Stimulated activated memory B cell treated with anti-CD40 and anti-IgM and Interleukin-4, amounts not matched to agents 10 μg/mL and 1 μg/mL and 100 μg/mL, for 72 hours (primary cell): ENCODE measurements at regions not wholly inside any gene's neighbourhood (a gene's known extent, or its start where the extent isn't known, plus 50 kb on each side); places are given as distances from the start of the nearest gene placed in this dataset.
A peak's percentile ranks its signal among the peaks of the same experiment; 100 is the strongest.

Experiments
- ATAC-seq: fragments of 150-1000 bp; cut with Tn5 transposase; 2 replicates; pipeline ENCODE4 v1.10.0; 2021
- H3K27ac Mint-ChIP-seq: one replicate; pipeline ENCODE4 v1.8.0; 2022; ENCODE audit warnings: mild to moderate bottlenecking, mixed read lengths
- H3K27me3 Mint-ChIP-seq: one replicate; pipeline ENCODE4 v1.8.0; 2022; ENCODE audit warnings: mixed read lengths
- H3K36me3 Mint-ChIP-seq: one replicate; pipeline ENCODE4 v1.8.0; 2022; ENCODE audit warnings: mixed read lengths
- H3K4me1 Mint-ChIP-seq: one replicate; pipeline ENCODE4 v1.8.0; 2022; ENCODE audit warnings: mixed read lengths
- H3K4me3 Mint-ChIP-seq: one replicate; pipeline ENCODE4 v1.8.0; 2022; ENCODE audit warnings: mild to moderate bottlenecking, moderate library complexity, mixed read lengths
- H3K9me3 Mint-ChIP-seq: one replicate; pipeline ENCODE4 v1.8.0; 2022; ENCODE audit warnings: mixed read lengths

- no peaks in the 10 kb centered on the region for H3K27me3 Mint-ChIP-seq
- no peaks in the 10 kb centered on the region for H3K36me3 Mint-ChIP-seq
- H3K9me3 Mint-ChIP-seq, result peaks cover 8% of the 10 kb centered on the region
- no peak overlapping the region for H3K4me3 Mint-ChIP-seq
- H3K4me1 Mint-ChIP-seq, result no peaks in the 10 kb centered on the region
- no peak for ATAC-seq
- H3K27ac Mint-ChIP-seq, result no peak overlapping the region
Observed at GRCh38 chr10:125294109-125294508, 133.7 kb upstream of the CTBP2 start.

GRCh38 chr10:125291836-125292235 is 131.5 kb upstream of the CTBP2 start:
- Mint-ChIP-seq H3K27ac (no peak overlapping the region), H3K27me3 (peaks cover 4% of the 10 kb centered on the region), H3K9me3 (peaks cover 17% of the 10 kb centered on the region), H3K4me3 (no peak overlapping the region), H3K36me3 (no peaks in the 10 kb centered on the region), H3K4me1 (no peaks in the 10 kb centered on the region)
- ATAC-seq, result no peak

- no peak overlapping the region for H3K27ac Mint-ChIP-seq
- H3K27me3 Mint-ChIP-seq, result peaks cover 9% of the 10 kb centered on the region
- no peaks in the 10 kb centered on the region for H3K4me1 Mint-ChIP-seq
- no peaks in the 10 kb centered on the region for H3K36me3 Mint-ChIP-seq
- H3K9me3 Mint-ChIP-seq, result peaks cover 11% of the 10 kb centered on the region
- no peak overlapping the region for H3K4me3 Mint-ChIP-seq
- ATAC-seq, result no peak
Observed at GRCh38 chr10:125289461-125289860, 129.1 kb upstream of the CTBP2 start.

- ATAC-seq, result no peak
- Mint-ChIP-seq H3K4me1 (no peaks in the 10 kb centered on the region), H3K4me3 (no peak overlapping the region), H3K27ac (no peak overlapping the region), H3K27me3 (peaks cover 40% of the 10 kb centered on the region), H3K36me3 (no peaks in the 10 kb centered on the region), H3K9me3 (peaks cover 11% of the 10 kb centered on the region)
Observed at GRCh38 chr10:125284875-125285597, 124.7 kb upstream of the CTBP2 start.

- Mint-ChIP-seq H3K4me1 (no peaks in the 10 kb centered on the region), H3K36me3 (no peaks in the 10 kb centered on the region), H3K9me3 (peaks cover 11% of the 10 kb centered on the region), H3K27ac (no peak overlapping the region), H3K4me3 (no peak overlapping the region), H3K27me3 (peaks cover 40% of the 10 kb centered on the region)
- no peak for ATAC-seq
Observed at GRCh38 chr10:125283836-125284614, 123.7 kb upstream of the CTBP2 start.

- no peak for ATAC-seq
- peaks cover 9% of the 10 kb centered on the region for H3K9me3 Mint-ChIP-seq
- H3K27me3 Mint-ChIP-seq, result peaks cover 40% of the 10 kb centered on the region
- no peak overlapping the region for H3K27ac Mint-ChIP-seq
- H3K36me3 Mint-ChIP-seq, result no peaks in the 10 kb centered on the region
- no peaks in the 10 kb centered on the region for H3K4me1 Mint-ChIP-seq
- no peak overlapping the region for H3K4me3 Mint-ChIP-seq
Observed at GRCh38 chr10:125283191-125283835, 123.0 kb upstream of the CTBP2 start.

- Mint-ChIP-seq H3K36me3 (no peaks in the 10 kb centered on the region), H3K4me3 (no peak overlapping the region), H3K4me1 (no peaks in the 10 kb centered on the region), H3K9me3 (peaks cover 4% of the 10 kb centered on the region), H3K27ac (no peak overlapping the region), H3K27me3 (peaks cover 31% of the 10 kb centered on the region)
- ATAC-seq, result no peak
Observed at GRCh38 chr10:125281091-125281490, 120.7 kb upstream of the CTBP2 start.

GRCh38 chr10:125276133-125276532 is 115.8 kb upstream of the CTBP2 start:
- no peaks in the 10 kb centered on the region for H3K4me1 Mint-ChIP-seq
- no peak overlapping the region for H3K4me3 Mint-ChIP-seq
- no peak overlapping the region for H3K27ac Mint-ChIP-seq
- peaks cover 4% of the 10 kb centered on the region for H3K27me3 Mint-ChIP-seq
- H3K9me3 Mint-ChIP-seq, result peaks cover 3% of the 10 kb centered on the region
- no peak for ATAC-seq
- no peaks in the 10 kb centered on the region for H3K36me3 Mint-ChIP-seq

GRCh38 chr10:125274961-125275360 is 114.6 kb upstream of the CTBP2 start:
- H3K9me3 Mint-ChIP-seq, result peaks cover 6% of the 10 kb centered on the region
- no peaks in the 10 kb centered on the region for H3K36me3 Mint-ChIP-seq
- H3K27me3 Mint-ChIP-seq, result no peaks in the 10 kb centered on the region
- ATAC-seq, result no peak
- H3K4me3 Mint-ChIP-seq, result no peak overlapping the region
- no peak overlapping the region for H3K27ac Mint-ChIP-seq
- H3K4me1 Mint-ChIP-seq, result no peaks in the 10 kb centered on the region

GRCh38 chr10:125273023-125273422 is 112.7 kb upstream of the CTBP2 start:
- Mint-ChIP-seq H3K27ac (no peak overlapping the region), H3K36me3 (no peaks in the 10 kb centered on the region)

GRCh38 chr10:125269716-125270115 is 109.4 kb upstream of the CTBP2 start:
- Mint-ChIP-seq H3K9me3 (peaks cover 3% of the 10 kb centered on the region), H3K27me3 (peaks cover 9% of the 10 kb centered on the region), H3K4me1 (no peaks in the 10 kb centered on the region), H3K36me3 (no peaks in the 10 kb centered on the region), H3K4me3 (no peak overlapping the region), H3K27ac (no peak overlapping the region)
- ATAC-seq, result no peak

More at GRCh38 chr10:125273023-125273422, 112.7 kb upstream of the CTBP2 start:
- Mint-ChIP-seq H3K9me3 (peaks cover 6% of the 10 kb centered on the region), H3K27me3 (no peaks in the 10 kb centered on the region), H3K4me1 (no peaks in the 10 kb centered on the region), H3K4me3 (no peak overlapping the region)
- ATAC-seq, result no peak

- no peak overlapping the region for H3K4me3 Mint-ChIP-seq
- H3K36me3 Mint-ChIP-seq, result no peaks in the 10 kb centered on the region
- no peak for ATAC-seq
- H3K4me1 Mint-ChIP-seq, result no peaks in the 10 kb centered on the region
- H3K27me3 Mint-ChIP-seq, result peaks cover 13% of the 10 kb centered on the region
- peaks cover 3% of the 10 kb centered on the region for H3K9me3 Mint-ChIP-seq
- H3K27ac Mint-ChIP-seq, result no peak overlapping the region
Observed at GRCh38 chr10:125266966-125267365, 106.6 kb upstream of the CTBP2 start.

- H3K27ac Mint-ChIP-seq, result no peak overlapping the region
- no peak for ATAC-seq
- H3K27me3 Mint-ChIP-seq, result peaks cover 13% of the 10 kb centered on the region
- no peak overlapping the region for H3K4me3 Mint-ChIP-seq
- H3K36me3 Mint-ChIP-seq, result no peaks in the 10 kb centered on the region
- H3K9me3 Mint-ChIP-seq, result peaks cover 4% of the 10 kb centered on the region
- H3K4me1 Mint-ChIP-seq, result no peaks in the 10 kb centered on the region
Observed at GRCh38 chr10:125266541-125266940, 106.2 kb upstream of the CTBP2 start.

GRCh38 chr10:125265579-125265955 is 105.2 kb upstream of the CTBP2 start:
- ATAC-seq, result no peak

GRCh38 chr10:125264757-125265578 is 104.6 kb upstream of the CTBP2 start:
- peak; percentile 22 for ATAC-seq
- Mint-ChIP-seq H3K4me3 (no peak overlapping the region), H3K9me3 (peaks cover 11% of the 10 kb centered on the region), H3K36me3 (no peaks in the 10 kb centered on the region), H3K27ac (no peak overlapping the region), H3K4me1 (no peaks in the 10 kb centered on the region), H3K27me3 (peaks cover 13% of the 10 kb centered on the region)

More at GRCh38 chr10:125265579-125265955, 105.2 kb upstream of the CTBP2 start:
- Mint-ChIP-seq H3K27ac (no peak overlapping the region), H3K27me3 (peaks cover 13% of the 10 kb centered on the region), H3K36me3 (no peaks in the 10 kb centered on the region), H3K9me3 (peaks cover 11% of the 10 kb centered on the region), H3K4me1 (no peaks in the 10 kb centered on the region), H3K4me3 (no peak overlapping the region)
